DMS 273 (cell line): ENCODE measurements at regions not wholly inside any gene's neighbourhood (a gene's known extent, or its start where the extent isn't known, plus 50 kb on each side); places are given as distances from the start of the nearest gene placed in this dataset.
"Not testable (repeated sequence)": the region's sequence is repeated elsewhere in the genome, so short reads cannot be mapped to it uniquely, and the experiment has no call there.

Experiments used
- DNase-seq: peaks from one replicate; lab custom pipeline; 2025; ENCODE audit not compliant: unreplicated experiment; lab: John Stamatoyannopoulos, UW

DNA sequence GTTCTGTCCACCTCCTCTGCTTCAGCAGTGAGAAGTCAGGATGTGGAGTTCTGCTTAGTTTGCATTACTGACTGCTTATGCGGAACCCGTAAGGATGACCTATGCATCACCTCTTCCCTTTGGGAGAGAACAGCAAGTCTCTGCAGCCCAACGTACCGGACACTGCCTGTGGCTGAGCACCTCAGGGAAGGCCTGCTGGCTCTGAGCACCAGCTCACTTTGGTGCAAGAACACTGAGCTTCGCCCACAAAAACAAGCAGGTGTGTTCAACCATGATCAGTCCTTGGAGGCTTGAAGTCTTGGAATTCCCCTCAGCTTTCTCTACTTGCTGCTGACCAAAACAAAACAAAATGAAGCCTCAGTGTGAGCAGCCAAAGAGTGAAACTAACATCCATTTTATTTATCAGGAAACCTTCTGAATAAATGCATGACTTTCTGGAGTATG is 52.7 kb upstream of the NCK2 start:
- DNase-seq: no peak

- no peak for DNase-seq
These were observed 54.1 kb upstream of the NCK2 start for GRCh38 chr2:105690566-105690965.

DNA sequence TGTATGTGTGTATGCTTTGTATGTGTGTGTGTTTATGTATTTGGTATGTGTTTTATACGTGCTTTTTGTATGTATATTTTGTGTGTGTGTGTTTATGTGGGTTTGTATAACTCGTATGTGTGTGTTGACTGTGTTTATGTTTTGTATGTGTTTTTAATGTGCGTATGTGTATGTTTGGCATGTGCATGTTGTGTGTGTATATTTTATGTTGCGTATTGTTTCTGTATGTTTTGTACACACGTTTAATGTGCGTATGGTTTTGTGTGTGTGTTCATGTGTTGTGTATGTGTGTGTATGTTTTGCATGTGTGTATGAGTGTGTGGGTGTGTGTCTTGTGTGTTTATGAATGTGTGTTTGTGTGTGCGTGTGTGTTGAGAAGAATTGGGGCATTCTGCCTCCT is 55.2 kb upstream of the NCK2 start:
- no peak for DNase-seq

DNA sequence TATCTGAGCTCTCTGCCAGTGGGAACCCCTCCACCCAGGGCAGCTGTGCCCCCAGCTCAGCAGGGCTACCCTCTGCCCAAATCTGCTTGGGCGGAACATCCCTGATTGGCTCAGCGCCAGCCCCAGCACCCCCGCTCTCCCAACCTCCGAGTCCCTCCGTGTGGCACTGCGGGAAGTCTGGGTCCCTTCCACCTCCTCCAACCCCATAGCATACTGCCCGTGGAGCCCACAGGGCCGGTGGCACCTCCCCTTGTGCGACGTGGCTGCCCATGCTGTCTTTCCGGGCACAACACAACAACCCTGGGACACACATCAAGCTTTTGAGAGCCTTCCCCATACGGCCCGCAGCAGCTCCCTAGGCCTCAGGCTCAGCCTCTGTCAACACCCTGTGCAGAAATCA is 55.8 kb upstream of the NCK2 start:
- no peak for DNase-seq

GRCh38 chr2:105686588-105686987 is 58.1 kb upstream of the NCK2 start:
- no peak for DNase-seq

- DNase-seq: no peak
These were observed 61.7 kb upstream of the NCK2 start for GRCh38 chr2:105683011-105683492.

GRCh38 chr2:105682401-105682800 is 62.3 kb upstream of the NCK2 start:
- DNase-seq: no peak

- DNase-seq: no peak
These were observed 62.8 kb upstream of the NCK2 start for GRCh38 chr2:105681927-105682326.

DNA sequence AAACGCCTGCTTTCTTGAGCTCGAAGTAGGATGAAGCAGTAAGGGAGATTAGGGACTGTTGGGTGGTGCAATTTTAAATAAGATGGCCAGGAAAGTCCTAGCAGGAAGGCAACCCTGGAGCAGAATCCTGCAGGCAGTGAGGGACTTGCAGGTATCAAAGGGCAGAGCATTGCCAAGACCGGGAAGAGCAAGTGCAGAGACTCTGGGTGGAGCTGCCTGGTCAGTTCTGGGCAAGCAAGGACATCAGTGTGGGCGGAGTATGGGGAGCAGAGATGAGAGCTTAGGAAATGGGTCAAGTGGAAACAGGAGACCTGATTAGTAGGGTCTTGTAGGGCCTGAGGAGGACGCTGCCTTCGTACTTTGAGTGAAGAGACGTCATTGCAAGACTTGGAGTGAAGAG is 64.4 kb upstream of the NCK2 start:
- DNase-seq: no peak

DNA sequence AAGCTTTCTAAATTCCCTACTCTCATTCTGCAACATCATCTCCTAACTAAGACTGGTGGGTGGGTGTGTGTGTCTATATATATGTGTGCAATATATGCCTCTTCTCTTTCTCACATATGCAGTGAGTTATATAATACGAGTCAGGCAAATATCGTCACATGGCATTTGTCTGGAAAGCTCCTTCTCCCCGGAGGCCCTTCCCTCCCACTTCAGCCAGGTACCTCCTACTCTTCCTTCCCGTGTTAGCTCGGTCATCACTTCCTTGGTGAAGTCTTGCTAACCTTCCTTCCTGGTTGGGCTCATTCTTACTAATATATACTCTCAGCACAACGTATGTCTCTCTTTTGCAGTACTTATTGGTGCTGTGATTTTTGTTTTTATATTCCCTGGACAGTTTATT is 66.4 kb upstream of the NCK2 start:
- no peak for DNase-seq

DNA sequence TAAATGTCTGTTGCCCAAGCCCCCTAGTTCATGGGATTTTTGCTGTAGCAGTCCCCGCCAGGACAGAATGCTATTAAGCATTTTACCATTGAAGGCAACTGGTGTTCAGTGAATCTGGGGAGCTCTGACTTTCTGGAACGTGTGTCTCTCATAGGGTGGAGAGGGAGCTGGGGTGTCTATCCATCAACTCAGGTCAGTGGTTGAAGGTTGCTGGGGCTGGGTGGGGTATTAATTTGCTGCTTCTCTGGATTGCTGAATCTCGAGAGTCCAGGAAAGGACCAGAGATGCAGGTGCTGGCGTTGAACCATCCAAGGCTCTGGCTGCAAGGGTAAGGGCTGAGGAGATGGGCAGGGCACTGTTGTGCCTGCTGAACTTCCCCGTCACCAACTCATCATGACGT is 66.8 kb upstream of the NCK2 start:
- DNase-seq: no peak

- DNase-seq: no peak
These were observed 68.9 kb upstream of the NCK2 start for GRCh38 chr2:105675841-105676240.

GRCh38 chr2:105674859-105675541 is 69.7 kb upstream of the NCK2 start:
- DNase-seq: no peak

- DNase-seq: no peak
These were observed 70.3 kb upstream of the NCK2 start for GRCh38 chr2:105674401-105674800.

- DNase-seq: no peak
These were observed 73.6 kb upstream of the NCK2 start for GRCh38 chr2:105671156-105671555.

GRCh38 chr2:105669384-105669891 is 75.3 kb upstream of the NCK2 start:
- DNase-seq: no peak

GRCh38 chr2:105665480-105665879 is 79.2 kb upstream of the NCK2 start:
- DNase-seq: no peak

DNA sequence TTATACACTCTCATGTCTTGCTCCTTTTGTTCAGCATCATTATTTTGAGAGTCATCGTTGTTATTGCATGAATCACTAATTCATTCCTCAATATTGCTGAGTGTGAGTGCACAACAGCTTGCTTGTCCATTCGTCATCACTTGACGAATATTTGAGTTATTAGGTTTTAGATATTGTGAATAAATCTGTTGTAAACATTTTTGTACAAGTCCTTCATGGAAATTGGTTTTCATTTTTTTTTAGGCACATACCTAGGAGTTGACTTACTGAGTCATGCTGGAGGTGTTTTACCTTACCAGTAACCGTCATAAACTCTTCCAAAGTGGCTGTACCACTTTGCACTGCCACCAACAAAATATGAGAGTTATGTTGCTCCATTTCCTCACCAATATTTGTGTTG is 84.2 kb upstream of the NCK2 start:
- no peak for DNase-seq

GRCh38 chr2:105655723-105656606 is 88.7 kb upstream of the NCK2 start:
- not testable (repeated sequence) for DNase-seq

- no peak for DNase-seq
These were observed 89.5 kb upstream of the NCK2 start for GRCh38 chr2:105655244-105655643.

GRCh38 chr2:105654474-105655004 is 90.2 kb upstream of the NCK2 start:
- DNase-seq: no peak

- DNase-seq: no peak
These were observed 91.4 kb upstream of the NCK2 start for GRCh38 chr2:105653302-105653701.
